ENCODE measurements at regions not wholly inside any gene's neighbourhood (a gene's known extent, or its start where the extent isn't known, plus 50 kb on each side); places are given as distances from the start of the nearest gene placed in this dataset.

DNA sequence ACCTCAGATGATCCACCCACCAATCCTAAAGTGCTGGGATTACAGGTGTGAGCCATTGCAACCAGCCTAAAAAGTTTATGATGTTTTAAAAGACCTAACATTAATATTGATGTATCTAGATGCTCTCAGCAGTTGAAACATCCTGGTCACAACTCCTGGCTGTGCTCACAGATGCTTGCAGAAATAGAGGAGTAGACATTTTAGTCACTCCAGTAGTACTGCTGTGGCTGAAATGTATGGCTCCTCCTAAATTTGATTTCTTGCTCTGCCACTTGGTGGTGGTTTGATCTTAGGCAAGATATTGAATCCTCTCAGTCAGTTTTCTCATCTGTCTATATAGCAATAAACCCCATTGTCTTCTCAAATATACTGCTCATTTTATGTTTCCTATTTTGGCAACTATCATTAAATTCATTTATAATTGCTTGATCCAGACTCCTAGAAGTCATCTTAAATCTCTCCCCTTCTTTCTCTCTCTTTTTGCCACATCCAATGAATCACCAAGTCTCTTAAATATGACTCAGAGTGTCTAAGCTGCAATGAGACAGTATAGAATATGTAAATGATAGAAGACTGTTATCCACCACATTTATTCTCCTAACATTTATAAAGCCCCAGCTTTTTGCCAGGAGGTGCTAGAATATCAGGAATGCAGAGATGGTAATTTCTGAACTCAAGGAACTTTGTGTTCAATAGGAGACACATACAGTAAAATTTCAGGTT is 78.1 kb upstream of the NRBF2 start:
- no peak overlapping the region for H4K5ac ChIP-seq (ENCODE audit: low read depth, low read length)
- H4K8ac ChIP-seq (ENCODE audit: low read depth in 2 of 2, low read length in 2 of 2): no peak overlapping the region
- ATAC-seq (ENCODE audit: low read depth): no peak
- no peak overlapping the region for H2BK120ac ChIP-seq (ENCODE audit: low read depth, low read length)
- no peak overlapping the region for H3K56ac ChIP-seq (ENCODE audit: extremely low read depth, insufficient read depth, low read length)
- H3K9me1 ChIP-seq (ENCODE audit: insufficient read depth, low read length): no peaks in the 10 kb centered on the region
- H3K4me2 ChIP-seq (ENCODE audit: low read depth, low read length): no peak overlapping the region
- H2AK9ac ChIP-seq (replicated peaks; ENCODE audit: low read depth, low read length, poor library complexity): no peak overlapping the region
- dilution Hi-C loops (cut with HindIII; ENCODE audit: low sequenced_read_pairs, unreplicated experiment): no loop called here
- H3K4me3 ChIP-seq (ENCODE audit: insufficient read depth, low read depth, low read length): no peak overlapping the region
- ChIA-PET CTCF (no interaction called here), POLR2A (ENCODE audit: unreplicated experiment) (no interaction called here)
- peaks cover 2% of the 10 kb centered on the region; the same call in 1 of the 2 replicates for H3K27me3 ChIP-seq (ENCODE audit: control insufficient read depth, insufficient read depth, low read length)
- H3K14ac ChIP-seq (replicated peaks; ENCODE audit: low read depth, low read length): no peak overlapping the region
- intact Hi-C loops (cut with micrococcal nuclease): no loop called here
- no peak for DNase-seq
- H2BK15ac ChIP-seq (ENCODE audit: low read depth, low read length): no peak overlapping the region
- H3K36me3 ChIP-seq (ENCODE audit: control insufficient read depth, insufficient read depth, low read length): no peaks in the 10 kb centered on the region
- no peak overlapping the region for H3K4ac ChIP-seq (ENCODE audit: low read depth, low read length)
- H3K79me1 ChIP-seq (ENCODE audit: low read depth in 1 of 2, low read length in 2 of 2): no peaks in the 10 kb centered on the region
- H3K23ac ChIP-seq (ENCODE audit: low read depth, low read length): no peak overlapping the region
- H3K27ac ChIP-seq (ENCODE audit: insufficient read depth, low read length): no peak overlapping the region
- no peak overlapping the region for H3K9ac ChIP-seq (ENCODE audit: low read depth, low read length)
- H3K4me1 ChIP-seq (ENCODE audit: control insufficient read depth, insufficient read depth, low read length): no peaks in the 10 kb centered on the region
- no peak overlapping the region for H4K91ac ChIP-seq (ENCODE audit: insufficient read depth, low read depth, low read length)
- no peak overlapping the region for H2BK20ac ChIP-seq (ENCODE audit: low read depth, low read length)
- no peaks in the 10 kb centered on the region for H3K9me3 ChIP-seq (ENCODE audit: control insufficient read depth, insufficient read depth, low read length)
- in situ Hi-C loops (cut with MboI; ENCODE audit: low sequenced_read_pairs): no loop called here
- no peak overlapping the region for H2BK5ac ChIP-seq (ENCODE audit: low read depth, low read length, poor library complexity, severe bottlenecking)
- no peaks in the 10 kb centered on the region for H4K20me1 ChIP-seq (ENCODE audit: insufficient read depth, low read length)
- no peak overlapping the region for H2AFZ ChIP-seq (replicated peaks; ENCODE audit: low read length, poor library complexity)
- BruUV-seq (replicated peaks): no TSS peak
- H2AK5ac ChIP-seq (ENCODE audit: low read depth, low read length): no peak overlapping the region
- no peak for TF ChIP-seq RFX5 (IDR thresholded peaks at IDR 0.05; ENCODE audit: low read depth, low read length)
- TF ChIP-seq POLR2A (IDR thresholded peaks at IDR 0.05; ENCODE audit: low read depth, low read length): no peak
- TF ChIP-seq, protein P1, sequence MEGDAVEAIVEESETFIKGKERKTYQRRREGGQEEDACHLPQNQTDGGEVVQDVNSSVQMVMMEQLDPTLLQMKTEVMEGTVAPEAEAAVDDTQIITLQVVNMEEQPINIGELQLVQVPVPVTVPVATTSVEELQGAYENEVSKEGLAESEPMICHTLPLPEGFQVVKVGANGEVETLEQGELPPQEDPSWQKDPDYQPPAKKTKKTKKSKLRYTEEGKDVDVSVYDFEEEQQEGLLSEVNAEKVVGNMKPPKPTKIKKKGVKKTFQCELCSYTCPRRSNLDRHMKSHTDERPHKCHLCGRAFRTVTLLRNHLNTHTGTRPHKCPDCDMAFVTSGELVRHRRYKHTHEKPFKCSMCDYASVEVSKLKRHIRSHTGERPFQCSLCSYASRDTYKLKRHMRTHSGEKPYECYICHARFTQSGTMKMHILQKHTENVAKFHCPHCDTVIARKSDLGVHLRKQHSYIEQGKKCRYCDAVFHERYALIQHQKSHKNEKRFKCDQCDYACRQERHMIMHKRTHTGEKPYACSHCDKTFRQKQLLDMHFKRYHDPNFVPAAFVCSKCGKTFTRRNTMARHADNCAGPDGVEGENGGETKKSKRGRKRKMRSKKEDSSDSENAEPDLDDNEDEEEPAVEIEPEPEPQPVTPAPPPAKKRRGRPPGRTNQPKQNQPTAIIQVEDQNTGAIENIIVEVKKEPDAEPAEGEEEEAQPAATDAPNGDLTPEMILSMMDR (conservative IDR thresholded peaks at IDR 0.05; ENCODE audit: low read depth, low read length): no peak
- no peak overlapping the region for H3K18ac ChIP-seq (ENCODE audit: low read depth, low read length)

Measured in IMR-90 (cell line).